ENCODE measurements at regions not wholly inside any gene's neighbourhood (a gene's known extent, or its start where the extent isn't known, plus 50 kb on each side); places are given as distances from the start of the nearest gene placed in this dataset.
"Not testable (repeated sequence)": the region's sequence is repeated elsewhere in the genome, so short reads cannot be mapped to it uniquely, and the experiment has no call there.

GRCh38 chr15:70522323-70522966, 240.9 kb downstream of the UACA start:
- DNase-seq = no peak

GRCh38 chr15:70521576-70522322, 241.6 kb downstream of the UACA start:
- DNase-seq = no peak

GRCh38 chr15:70519616-70520015, 243.7 kb downstream of the UACA start:
- DNase-seq = no peak

- no peak for DNase-seq
Observed at GRCh38 chr15:70519004-70519365, 244.4 kb downstream of the UACA start.

GRCh38 chr15:70518201-70519003, 245.0 kb downstream of the UACA start:
- no peak for DNase-seq

- no peak for DNase-seq
Observed at GRCh38 chr15:70517194-70517590, 246.2 kb downstream of the UACA start.

GRCh38 chr15:70516408-70517193, 246.8 kb downstream of the UACA start:
- DNase-seq = no peak

GRCh38 chr15:70514251-70514650, 249.1 kb downstream of the UACA start:
- no peak for DNase-seq

GRCh38 chr15:70513819-70514218, 249.5 kb downstream of the UACA start:
- DNase-seq = no peak

GRCh38 chr15:70512772-70513362, 250.5 kb downstream of the UACA start:
- peak; percentile 89 for DNase-seq

- DNase-seq = not testable (repeated sequence)
Observed at GRCh38 chr15:70511972-70512587, 251.3 kb downstream of the UACA start.

GRCh38 chr15:70510433-70510832, 252.9 kb downstream of the UACA start:
- DNase-seq = peak; percentile 17

GRCh38 chr15:70509731-70510143, 253.6 kb downstream of the UACA start:
- DNase-seq = peak; percentile 31

GRCh38 chr15:70509282-70509662, 254.1 kb downstream of the UACA start:
- DNase-seq = peak; percentile 76

GRCh38 chr15:70508561-70509281, 254.6 kb downstream of the UACA start:
- peak; percentile 71 for DNase-seq

GRCh38 chr15:70507772-70508371, 255.5 kb downstream of the UACA start:
- DNase-seq = peak; percentile 86

GRCh38 chr15:70505936-70506912, 257.1 kb downstream of the UACA start:
- DNase-seq = no peak

- peak; percentile 83 for DNase-seq
Observed at GRCh38 chr15:70505411-70505919, 257.9 kb downstream of the UACA start.

GRCh38 chr15:70504988-70505387, 258.4 kb downstream of the UACA start:
- DNase-seq = no peak
